Heart right ventricle (tissue), 16 donors: ENCODE measurements at regions not wholly inside any gene's neighbourhood (a gene's known extent, or its start where the extent isn't known, plus 50 kb on each side); places are given as distances from the start of the nearest gene placed in this dataset.

Experiments used
- ATAC-seq, 8 donors: fragments of 200-7000 bp; cut with Tn5 transposase; one replicate each; pipeline ENCODE4 v1.9.1; 2020; ENCODE audit warnings: mild to moderate bottlenecking in 8 of 8, moderate library complexity in 8 of 8, moderate number of reproducible peaks in 1 of 8
- DNase-seq, 2 donors: peaks; one replicate each; pipeline ENCODE4 v3.0.0-alpha.2; 2020
- H3K27ac ChIP-seq, 10 donors: fragments of 200-600 bp; sonication (generic) in 2 of 10; one replicate each; pipeline versions ENCODE4 v1.5.0 to v1.8.0; 2020 to 2022; ENCODE audit warnings: mild to moderate bottlenecking in 3 of 10
- H3K27me3 ChIP-seq, 7 donors: fragments of 200-600 bp; one replicate each; pipeline ENCODE4 v1.8.0; 2021 to 2022; ENCODE audit warnings: mild to moderate bottlenecking in 2 of 7
- H3K36me3 ChIP-seq, 9 donors: fragments of 200-600 bp; sonication (generic) in 1 of 9; one replicate each; pipeline versions ENCODE4 v1.5.0 to v1.8.0; 2020 to 2022; ENCODE audit warnings: mild to moderate bottlenecking in 2 of 9
- H3K4me1 ChIP-seq, 9 donors: fragments of 200-600 bp; sonication (generic) in 1 of 9; one replicate each; pipeline versions ENCODE4 v1.5.0 to v1.8.0; 2020 to 2022; ENCODE audit warnings: mild to moderate bottlenecking in 4 of 9
- H3K4me3 ChIP-seq, 10 donors: fragments of 200-600 bp; sonication (generic) in 2 of 10; one replicate each; pipeline versions ENCODE4 v1.5.0 to v1.8.0; 2020 to 2022; ENCODE audit warnings: mild to moderate bottlenecking in 7 of 10, moderate library complexity in 2 of 10
- H3K9me3 ChIP-seq, 11 donors: fragments of 200-600 bp in 10 of 11; sonication (generic) in 2 of 11; one replicate each; pipeline versions ENCODE4 v1.5.0 to v1.8.0; 2013 to 2022; ENCODE audit warnings: mild to moderate bottlenecking in 2 of 11, control low read depth in 1 of 11, moderate library complexity in 1 of 11
- CTCF ChIP-seq, 9 donors: fragments of 200-600 bp; sonication (generic) in 2 of 9; IDR thresholded peaks; one replicate each; pipeline versions ENCODE4 v1.5.0 to v1.8.0; 2021 to 2022; ENCODE audit warnings: antibody characterized with exemption in 9 of 9, mild to moderate bottlenecking in 5 of 9, moderate library complexity in 1 of 9
- WGBS, 2 donors: extraction: QIAGEN DNeasy Blood & Tissue Kit; methylation state at CpG; one replicate each; pipeline ENCODE4 v1.1.7; 2013; ENCODE audit warnings: inconsistent platforms in 1 of 2; 5-methylcytosine and 5-hydroxymethylcytosine counted together
- intact Hi-C, 10 donors: fragments of 100-400 bp; cut with DNase I; formaldehyde crosslinking; loops; one replicate each; pipeline versions ENCODE4 v1.11.1 to v1.14.2; 2022
- donor health status: Arrhythmogenic right ventricular cardiomyopathy.
- donor health status: ischemic (EF 13 %, LVEDD 7.1; RV severe dilation, severe dysfunction).
- donor health status: healthy with polysubstance abuse.
- donor health status: DM: no; HTN: yes; CAD: no.
- donor health status: DM: no; HTN: no; CAD: no.
- donor health status: ischemic (EF 25% LVEDD 6.9; RV normal size, moderate dysfunction).
- donor health status: ischemic (EF 25% LVEDD 5.7; RV mildly dilated, moderate dysfunction).
- donor health status: healthy.
- donor health status: DM: yes; HTN: yes; CAD: no.
- donor health status: Ischemic cardiomyopathy.
- donor health status: ischemic (EF 35%, LVEDD 5.7; RV mildly dilated, moderate dysfunction).
- donor health status: nonischemic (EF 11% LVEDD 7.7; RV severe dilation, severe dysfunction).
- donor health status: DM: yes; HTN: yes; CAD: no.
- donor health status: PGD.
- donor health status: ischemic (EF 29% LVEDD 5.4; RV normal size, mild dysfunction).
- donor health status: nonischemic (EF 23%, LVEDD 6.1; RV moderate dilation, normal function).

DNA sequence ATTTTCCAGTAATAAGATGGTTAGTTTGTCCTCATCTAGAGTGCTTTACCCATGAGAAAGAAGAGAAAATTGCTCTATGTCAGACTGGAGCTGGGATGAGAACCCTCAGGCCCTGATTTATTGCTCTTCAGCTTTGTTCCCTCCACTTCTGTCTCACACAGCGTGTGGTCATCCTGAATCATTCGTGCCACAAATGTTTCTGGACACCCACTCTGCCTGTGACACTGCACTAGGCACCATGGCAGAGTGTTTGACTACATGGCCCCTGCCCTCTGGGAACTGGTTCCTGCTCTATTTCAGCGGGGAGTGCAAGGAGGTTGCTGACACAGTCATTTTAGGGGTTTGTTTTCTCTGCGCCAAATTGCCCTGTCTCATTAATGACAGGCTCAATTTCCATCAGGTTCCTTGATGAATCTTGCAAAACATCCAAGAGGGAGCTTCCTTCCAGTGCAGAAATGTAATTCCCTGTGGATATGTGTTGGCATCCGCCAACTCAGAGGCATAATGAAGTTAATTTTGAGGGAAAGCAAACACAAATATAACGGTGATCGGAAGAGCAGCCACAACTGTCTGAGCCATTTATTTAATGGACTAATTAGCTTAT lies 207.5 kb downstream of the CLIC5 start:
- H3K4me3 ChIP-seq: no peak overlapping the region
- no peak overlapping the region for H3K27ac ChIP-seq
- no peaks in the 10 kb centered on the region for H3K27me3 ChIP-seq
- peaks cover 0 to 7% (median under 1%) of the 10 kb centered on the region in 9 donors for H3K4me1 ChIP-seq
- H3K9me3 ChIP-seq: peaks cover 0 to 4% (median 0%) of the 10 kb centered on the region in 11 donors
- ATAC-seq (no peak), DNase-seq (no peak)
- H3K36me3 ChIP-seq: no peaks in the 10 kb centered on the region
- WGBS, 2 donors: 74 to 77% methylated on average over 7 of the region's 7 CpGs
- TF ChIP-seq CTCF (IDR thresholded peaks at IDR 0.05): no peak
- intact Hi-C loops: no loop called here

- DNase-seq (no peak), ATAC-seq (no peak)
- Histone ChIP-seq H3K27ac (no peak overlapping the region), H3K36me3 (no peaks in the 10 kb centered on the region), H3K9me3 (peaks cover 0 to 4% (median 0%) of the 10 kb centered on the region in 11 donors), H3K4me1 (peaks cover 0 to under 1% (median 0%) of the 10 kb centered on the region in 9 donors), H3K27me3 (no peaks in the 10 kb centered on the region), H3K4me3 (no peak overlapping the region)
- 60 to 78% methylated on average over 4 of the region's 4 CpGs for WGBS, 2 donors
- intact Hi-C loops: no loop called here
- no peak for TF ChIP-seq CTCF (IDR thresholded peaks at IDR 0.05)
These were observed 208.2 kb downstream of the CLIC5 start for GRCh38 chr6:45807311-45808041.

DNA sequence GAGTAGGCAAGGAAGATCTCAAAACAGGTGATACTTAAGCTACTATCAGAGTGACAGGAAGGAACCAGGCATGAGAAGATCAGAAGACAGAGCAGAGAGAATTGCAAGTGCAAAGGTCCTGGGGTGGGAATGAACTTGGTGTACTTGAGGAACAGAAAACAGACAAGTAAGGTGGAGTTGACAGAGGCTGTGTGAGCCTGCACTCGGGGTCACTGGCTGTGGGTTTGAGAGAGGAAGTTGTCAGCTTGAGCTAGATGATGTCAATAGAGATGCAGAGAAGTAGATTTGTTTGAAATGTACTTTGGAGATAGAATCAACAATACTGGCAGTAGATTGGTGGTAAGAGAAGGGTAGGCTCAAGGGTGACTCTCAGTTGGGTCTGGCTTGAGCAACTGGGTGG lies 209.5 kb downstream of the CLIC5 start:
- Histone ChIP-seq H3K4me3 (no peak overlapping the region), H3K36me3 (no peaks in the 10 kb centered on the region), H3K4me1 (no peaks in the 10 kb centered on the region), H3K27ac (no peak overlapping the region), H3K27me3 (no peaks in the 10 kb centered on the region), H3K9me3 (peaks cover 0 to 4% (median 0%) of the 10 kb centered on the region in 11 donors)
- intact Hi-C loops: no loop called here
- TF ChIP-seq CTCF (IDR thresholded peaks at IDR 0.05): no peak
- DNase-seq: no peak
- ATAC-seq: no peak
- 76 to 89% methylated on average over 1 of the region's 1 CpG for WGBS, 2 donors

DNA sequence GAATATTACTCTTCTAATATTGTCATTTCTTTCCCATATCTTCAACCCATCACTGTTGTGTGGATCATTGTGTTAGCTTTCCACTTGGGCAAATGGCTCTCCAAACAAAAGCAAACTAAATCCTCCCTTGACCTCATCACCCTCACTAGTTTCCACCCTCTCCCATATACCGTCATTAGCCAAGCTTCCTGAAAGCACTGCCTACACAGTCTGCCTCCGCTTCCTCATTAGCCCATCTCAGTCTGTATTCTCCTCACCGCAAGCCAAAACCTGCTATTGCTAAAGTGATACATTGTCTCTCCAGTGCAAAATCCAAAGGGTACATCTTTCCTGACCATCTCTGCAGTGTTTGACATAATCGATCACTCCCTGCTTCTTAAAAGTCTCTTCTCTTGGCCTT lies 212.6 kb downstream of the CLIC5 start:
- Histone ChIP-seq H3K36me3 (no peaks in the 10 kb centered on the region), H3K4me1 (no peaks in the 10 kb centered on the region), H3K27ac (no peak overlapping the region), H3K9me3 (peaks cover 0 to 4% (median 0%) of the 10 kb centered on the region in 11 donors), H3K27me3 (no peaks in the 10 kb centered on the region), H3K4me3 (no peak overlapping the region)
- no peak for DNase-seq
- 82 to 88% methylated on average over 4 of the region's 4 CpGs for WGBS, 2 donors
- ATAC-seq: no peak
- TF ChIP-seq CTCF (IDR thresholded peaks at IDR 0.05): no peak
- intact Hi-C loops: no loop called here
